OCI-LY1 (cell line): ENCODE measurements at regions not wholly inside any gene's neighbourhood (a gene's known extent, or its start where the extent isn't known, plus 50 kb on each side); places are given as distances from the start of the nearest gene placed in this dataset.

Source experiments
- H2AFZ ChIP-seq: fragments of 200-600 bp; sonication (generic), shearing (Covaris generic); 2 replicates; pipeline ENCODE4 v1.6.0; 2014; ENCODE audit warnings: antibody characterized with exemption, mild to moderate bottlenecking, low read length
- H3F3A ChIP-seq: fragments of 200-600 bp; sonication (generic), shearing (Covaris generic); 2 replicates; pipeline ENCODE4 v1.6.0; 2014; ENCODE audit warnings: mild to moderate bottlenecking, antibody characterized with exemption, low read length, moderate library complexity; ENCODE audit not compliant: insufficient read depth
- H3K27ac ChIP-seq: fragments of 200-600 bp; sonication (generic); 2 replicates; pipeline ENCODE4 v1.5.1; 2014; ENCODE audit warnings: low read length, mixed run types, mild to moderate bottlenecking, low read depth; ENCODE audit not compliant: poor library complexity, severe bottlenecking
- H3K27me3 ChIP-seq: fragments of 200-600 bp; sonication (generic); 2 replicates; pipeline ENCODE4 v1.6.0; 2014; ENCODE audit warnings: antibody characterized with exemption, mild to moderate bottlenecking, low read length, moderate library complexity; ENCODE audit not compliant: insufficient read depth
- H3K36me3 ChIP-seq: fragments of 200-600 bp; sonication (generic); 2 replicates; pipeline ENCODE4 v1.6.1; 2014; ENCODE audit warnings: mild to moderate bottlenecking, antibody characterized with exemption, low read length, moderate library complexity, mixed read lengths; ENCODE audit not compliant: insufficient read depth
- H3K4me1 ChIP-seq: fragments of 200-600 bp; sonication (generic); 2 replicates; pipeline ENCODE4 v1.5.1; 2014; ENCODE audit warnings: mild to moderate bottlenecking, low read length, moderate library complexity; ENCODE audit not compliant: insufficient read depth, severe bottlenecking
- H3K4me2 ChIP-seq: fragments of 200-600 bp; sonication (generic), shearing (Covaris generic); 2 replicates; pipeline ENCODE4 v1.6.1; 2014; ENCODE audit warnings: low read length
- H3K4me3 ChIP-seq: fragments of 200-600 bp; sonication (generic); 2 replicates; pipeline ENCODE4 v1.5.1; 2014; ENCODE audit warnings: low read length, low read depth, mild to moderate bottlenecking, mixed read lengths; ENCODE audit not compliant: poor library complexity, severe bottlenecking
- H3K79me2 ChIP-seq: fragments of 200-600 bp; shearing (Covaris generic); 2 replicates; pipeline ENCODE4 v1.6.1; 2016; ENCODE audit warnings: mixed run types, low read length, mixed read lengths; ENCODE audit not compliant: insufficient read depth
- H3K9ac ChIP-seq: fragments of 200-600 bp; sonication (generic), shearing (Covaris generic); 2 replicates; pipeline ENCODE4 v1.6.1; 2014; ENCODE audit warnings: mild to moderate bottlenecking, low read length, mixed read lengths
- H3K9me2 ChIP-seq: fragments of 200-600 bp; sonication (generic), shearing (Covaris generic); 2 replicates; pipeline ENCODE4 v1.6.1; 2014; ENCODE audit warnings: low read depth, mild to moderate bottlenecking, low read length, mixed read lengths
- H3K9me3 ChIP-seq: fragments of 200-600 bp; shearing (Covaris generic); 2 replicates; pipeline ENCODE4 v1.6.1; 2014; ENCODE audit warnings: low read length, mixed read lengths
- H4K20me1 ChIP-seq: fragments of 200-600 bp; sonication (generic), shearing (Covaris generic); 2 replicates; pipeline ENCODE4 v1.6.0; 2016; ENCODE audit warnings: mild to moderate bottlenecking, low read length; ENCODE audit not compliant: insufficient read depth
- EZH2 ChIP-seq: fragments of 200-600 bp; sonication (generic), shearing (Covaris generic); IDR thresholded peaks from 2 replicates; pipeline ENCODE4 v1.8.0; 2017; ENCODE audit warnings: borderline replicate concordance, mixed run types, mild to moderate bottlenecking, antibody characterized with exemption, low read length, moderate library complexity, mixed read lengths
- TF ChIP-seq, protein P1 (sequence below): fragments of 200-600 bp; sonication (generic), shearing (Covaris generic); IDR thresholded peaks from 2 replicates; pipeline ENCODE4 v1.5.1; 2017; ENCODE audit warnings: mild to moderate bottlenecking, antibody characterized with exemption, low read length, moderate library complexity, mixed read lengths

DNA sequence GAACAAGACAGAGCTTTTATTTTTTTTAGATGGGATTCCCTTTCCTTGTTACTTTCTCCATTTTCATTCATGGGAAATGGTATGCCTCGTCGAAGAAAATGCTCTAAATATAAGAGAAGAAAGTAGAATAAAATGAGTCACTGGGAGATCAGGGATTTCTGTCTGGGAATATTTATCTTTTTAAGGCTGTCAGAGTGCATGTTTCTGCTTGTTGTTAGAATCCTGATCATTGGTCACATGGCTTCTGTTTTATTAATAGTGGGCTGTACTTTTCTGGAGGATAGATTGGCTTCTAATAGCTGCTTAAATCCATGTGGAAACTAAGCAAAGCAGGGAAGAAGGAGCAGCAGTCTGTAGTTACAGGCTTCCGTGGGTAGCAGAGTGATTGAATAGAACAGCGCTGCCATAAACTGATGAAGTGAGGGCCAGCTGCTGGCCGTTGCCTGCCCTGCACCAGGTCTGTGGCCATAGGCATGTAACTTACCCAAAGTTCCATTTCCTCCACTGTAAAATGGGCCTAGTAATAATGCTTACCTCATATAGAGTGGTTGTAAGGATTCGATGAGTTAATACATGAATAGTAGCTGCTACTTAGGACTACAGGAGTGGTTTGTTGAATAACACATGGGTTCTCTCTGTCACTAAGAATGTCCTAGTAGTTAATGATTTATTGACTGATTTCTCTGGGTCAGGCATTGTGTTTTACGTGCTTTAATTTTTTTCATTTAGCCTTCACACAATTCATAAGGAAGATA is 289.9 kb downstream of the SATB1 start:
- Histone ChIP-seq H3K9me3 (no peaks in the 10 kb centered on the region), H3K27me3 (no peaks in the 10 kb centered on the region), H4K20me1 (no peaks in the 10 kb centered on the region), H3K9ac (no peak overlapping the region), H3F3A (no peaks in the 10 kb centered on the region), H3K4me2 (no peak overlapping the region), H3K4me3 (no peak overlapping the region), H3K9me2 (no peaks in the 10 kb centered on the region), H2AFZ (no peak overlapping the region), H3K27ac (no peak overlapping the region), H3K4me1 (no peaks in the 10 kb centered on the region), H3K79me2 (no peaks in the 10 kb centered on the region), H3K36me3 (no peaks in the 10 kb centered on the region)
- no peak for TF ChIP-seq EZH2
- TF ChIP-seq, protein P1, sequence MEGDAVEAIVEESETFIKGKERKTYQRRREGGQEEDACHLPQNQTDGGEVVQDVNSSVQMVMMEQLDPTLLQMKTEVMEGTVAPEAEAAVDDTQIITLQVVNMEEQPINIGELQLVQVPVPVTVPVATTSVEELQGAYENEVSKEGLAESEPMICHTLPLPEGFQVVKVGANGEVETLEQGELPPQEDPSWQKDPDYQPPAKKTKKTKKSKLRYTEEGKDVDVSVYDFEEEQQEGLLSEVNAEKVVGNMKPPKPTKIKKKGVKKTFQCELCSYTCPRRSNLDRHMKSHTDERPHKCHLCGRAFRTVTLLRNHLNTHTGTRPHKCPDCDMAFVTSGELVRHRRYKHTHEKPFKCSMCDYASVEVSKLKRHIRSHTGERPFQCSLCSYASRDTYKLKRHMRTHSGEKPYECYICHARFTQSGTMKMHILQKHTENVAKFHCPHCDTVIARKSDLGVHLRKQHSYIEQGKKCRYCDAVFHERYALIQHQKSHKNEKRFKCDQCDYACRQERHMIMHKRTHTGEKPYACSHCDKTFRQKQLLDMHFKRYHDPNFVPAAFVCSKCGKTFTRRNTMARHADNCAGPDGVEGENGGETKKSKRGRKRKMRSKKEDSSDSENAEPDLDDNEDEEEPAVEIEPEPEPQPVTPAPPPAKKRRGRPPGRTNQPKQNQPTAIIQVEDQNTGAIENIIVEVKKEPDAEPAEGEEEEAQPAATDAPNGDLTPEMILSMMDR = no peak

- Histone ChIP-seq H3K79me2 (no peaks in the 10 kb centered on the region), H3K27me3 (no peaks in the 10 kb centered on the region), H2AFZ (no peak overlapping the region), H4K20me1 (no peaks in the 10 kb centered on the region), H3K27ac (no peak overlapping the region), H3K4me1 (no peaks in the 10 kb centered on the region), H3K9me3 (no peaks in the 10 kb centered on the region), H3F3A (no peaks in the 10 kb centered on the region), H3K4me3 (no peak overlapping the region), H3K36me3 (no peaks in the 10 kb centered on the region), H3K9me2 (no peaks in the 10 kb centered on the region), H3K9ac (no peak overlapping the region), H3K4me2 (no peak overlapping the region)
- TF ChIP-seq EZH2 = no peak
- TF ChIP-seq, protein P1 = no peak
These were observed 290.6 kb downstream of the SATB1 start for GRCh38 chr3:18134386-18135059.

DNA sequence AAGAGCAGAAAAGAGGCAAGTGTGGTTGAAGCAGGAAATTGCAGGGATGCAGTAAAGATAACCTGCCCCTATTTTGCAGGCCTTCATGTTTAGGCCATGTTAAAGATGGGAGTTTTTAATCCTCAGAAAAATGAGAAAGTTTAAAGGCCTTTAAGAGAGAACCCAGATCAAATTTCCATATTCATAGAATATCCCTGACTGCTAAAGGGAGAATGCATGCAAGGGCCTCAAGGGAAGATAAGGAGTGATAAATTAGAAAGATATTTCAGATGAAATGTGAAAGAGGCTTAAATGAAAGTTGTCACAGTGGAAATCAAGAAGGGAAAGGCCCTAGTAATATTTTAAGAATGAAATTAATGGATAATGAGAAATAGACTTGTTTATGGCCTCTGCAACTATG is 292.1 kb downstream of the SATB1 start:
- H4K20me1 ChIP-seq = no peaks in the 10 kb centered on the region
- no peak overlapping the region for H3K27ac ChIP-seq
- peaks cover 7% of the 10 kb centered on the region for H3K4me1 ChIP-seq
- no peaks in the 10 kb centered on the region for H3F3A ChIP-seq
- no peak overlapping the region for H3K4me3 ChIP-seq
- H3K4me2 ChIP-seq = no peak overlapping the region
- no peaks in the 10 kb centered on the region for H3K36me3 ChIP-seq
- H3K27me3 ChIP-seq = no peaks in the 10 kb centered on the region
- TF ChIP-seq, protein P1 = no peak
- TF ChIP-seq EZH2 = no peak
- H3K79me2 ChIP-seq = no peaks in the 10 kb centered on the region
- H3K9ac ChIP-seq = no peak overlapping the region
- no peaks in the 10 kb centered on the region for H3K9me2 ChIP-seq
- no peak overlapping the region for H2AFZ ChIP-seq
- no peaks in the 10 kb centered on the region for H3K9me3 ChIP-seq
